ENCODE measurements at regions not wholly inside any gene's neighbourhood (a gene's known extent, or its start where the extent isn't known, plus 50 kb on each side); places are given as distances from the start of the nearest gene placed in this dataset.

- Histone ChIP-seq H3K4me1 (ENCODE audit: control insufficient read depth in 1 of 2, insufficient read depth in 2 of 2, low read length in 2 of 2) (no peaks in the 10 kb centered on the region), H3K4me2 (ENCODE audit: low read length) (no peak overlapping the region), H3K36me3 (ENCODE audit: control insufficient read depth in 1 of 2, insufficient read depth in 2 of 2, low read length in 2 of 2) (no peaks in the 10 kb centered on the region), H3K79me2 (ENCODE audit: insufficient read depth, low read length) (no peaks in the 10 kb centered on the region), H3K9ac (ENCODE audit: low read length) (no peak overlapping the region), H3K9me3 (ENCODE audit: control insufficient read depth in 1 of 2, insufficient read depth in 1 of 2, low read depth in 1 of 2, low read length in 2 of 2) (no peaks in the 10 kb centered on the region), H3K27me3 (ENCODE audit: insufficient read depth, low read length) (no peaks in the 10 kb centered on the region), H3K9me2 (ENCODE audit: insufficient read depth) (no peaks in the 10 kb centered on the region), H3K27ac (ENCODE audit: low read depth, low read length) (no peak overlapping the region), H2AFZ (ENCODE audit: low read depth, low read length, poor library complexity, severe bottlenecking) (no peak overlapping the region), H4K20me1 (ENCODE audit: insufficient read depth) (no peaks in the 10 kb centered on the region), H3K4me3 (replicated peaks in 1 of 2; ENCODE audit: low read depth in 1 of 2, low read length in 2 of 2) (no peak overlapping the region)
- ChIA-PET CTCF (no interaction called here), RAD21 (ENCODE audit: low non-redundant PET in 1 of 2, low total read pairs in 2 of 2, uncharacterized antibody in 2 of 2, unreplicated experiment in 2 of 2) (no interaction called here), POLR2A (no interaction called here)
- intact Hi-C loops (cut with micrococcal nuclease), result no loop called here
- no TSS peak for BruUV-seq (replicated peaks)
- no peak for DNase-seq (ENCODE audit: low read depth, low spot score)
- no peak for ATAC-seq
- TF ChIP-seq CEBPB (IDR thresholded peaks at IDR 0.05; ENCODE audit: low read depth), result no peak
- no peak for TF ChIP-seq ELF1 (IDR thresholded peaks at IDR 0.05; ENCODE audit: borderline replicate concordance, low read depth)
- TF ChIP-seq, protein P1, sequence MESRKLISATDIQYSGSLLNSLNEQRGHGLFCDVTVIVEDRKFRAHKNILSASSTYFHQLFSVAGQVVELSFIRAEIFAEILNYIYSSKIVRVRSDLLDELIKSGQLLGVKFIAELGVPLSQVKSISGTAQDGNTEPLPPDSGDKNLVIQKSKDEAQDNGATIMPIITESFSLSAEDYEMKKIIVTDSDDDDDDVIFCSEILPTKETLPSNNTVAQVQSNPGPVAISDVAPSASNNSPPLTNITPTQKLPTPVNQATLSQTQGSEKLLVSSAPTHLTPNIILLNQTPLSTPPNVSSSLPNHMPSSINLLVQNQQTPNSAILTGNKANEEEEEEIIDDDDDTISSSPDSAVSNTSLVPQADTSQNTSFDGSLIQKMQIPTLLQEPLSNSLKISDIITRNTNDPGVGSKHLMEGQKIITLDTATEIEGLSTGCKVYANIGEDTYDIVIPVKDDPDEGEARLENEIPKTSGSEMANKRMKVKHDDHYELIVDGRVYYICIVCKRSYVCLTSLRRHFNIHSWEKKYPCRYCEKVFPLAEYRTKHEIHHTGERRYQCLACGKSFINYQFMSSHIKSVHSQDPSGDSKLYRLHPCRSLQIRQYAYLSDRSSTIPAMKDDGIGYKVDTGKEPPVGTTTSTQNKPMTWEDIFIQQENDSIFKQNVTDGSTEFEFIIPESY (IDR thresholded peaks at IDR 0.05; ENCODE audit: extremely low read depth, insufficient replicate concordance, low read length), result no peak
- no peak for TF ChIP-seq MAX (IDR thresholded peaks at IDR 0.05)
- TF ChIP-seq ZFX (IDR thresholded peaks at IDR 0.05), result no peak
- TF ChIP-seq CBX3 (IDR thresholded peaks at IDR 0.05; ENCODE audit: low read depth), result no peak
- TF ChIP-seq EGR1 (IDR thresholded peaks at IDR 0.05; ENCODE audit: low read depth), result no peak
- no peak for TF ChIP-seq SIN3A (IDR thresholded peaks at IDR 0.05; ENCODE audit: low read depth)
These were observed 53.6 kb upstream of the ANO3 start for GRCh38 chr11:26278354-26278753.

Measured in HCT116 (cell line).